Hepatocyte (in vitro differentiated cells): ENCODE measurements at regions not wholly inside any gene's neighbourhood (a gene's known extent, or its start where the extent isn't known, plus 50 kb on each side); places are given as distances from the start of the nearest gene placed in this dataset.

ENCODE experiments used
- DNase-seq: peaks from one replicate; pipeline ENCODE4 v3.0.0-alpha.2; 2016; ENCODE audit warnings: low spot score
- H2AFZ ChIP-seq: fragments of 200-600 bp; sonication (generic); 2 replicates; pipeline ENCODE4 v1.6.0; 2016; ENCODE audit warnings: antibody characterized with exemption, mild to moderate bottlenecking
- H3K27ac ChIP-seq: fragments of 200-600 bp; sonication (generic); 2 replicates; pipeline ENCODE4 v1.5.1; 2016; ENCODE audit warnings: mild to moderate bottlenecking
- H3K27me3 ChIP-seq: fragments of 200-600 bp; sonication (generic); 2 replicates; pipeline ENCODE4 v1.6.1; 2016
- H3K36me3 ChIP-seq: fragments of 200-600 bp; sonication (generic); replicated peaks from 2 replicates; pipeline ENCODE4 v1.5.1; 2016; ENCODE audit warnings: low read depth; ENCODE audit not compliant: insufficient read depth
- H3K4me1 ChIP-seq: fragments of 200-600 bp; sonication (generic); 2 replicates; pipeline ENCODE4 v1.5.1; 2016; ENCODE audit warnings: mild to moderate bottlenecking, moderate library complexity; ENCODE audit not compliant: insufficient read depth
- H3K4me2 ChIP-seq: fragments of 200-600 bp; sonication (generic); 2 replicates; pipeline ENCODE4 v1.6.0; 2016
- H3K4me3 ChIP-seq: fragments of 200-600 bp; sonication (generic); 2 replicates; pipeline ENCODE4 v1.5.1; 2016; ENCODE audit warnings: mild to moderate bottlenecking
- H3K79me2 ChIP-seq: fragments of 200-600 bp; sonication (generic); 2 replicates; pipeline ENCODE4 v1.6.0; 2017; ENCODE audit warnings: mild to moderate bottlenecking
- H3K9me2 ChIP-seq: fragments of 200-600 bp; sonication (generic); replicated peaks from 2 replicates; pipeline ENCODE4 v1.6.0; 2017; ENCODE audit warnings: mild to moderate bottlenecking; ENCODE audit not compliant: insufficient read depth
- H3K9me3 ChIP-seq: fragments of 200-600 bp; sonication (generic); 2 replicates; pipeline ENCODE4 v1.5.1; 2016; ENCODE audit warnings: low read depth, mild to moderate bottlenecking
- H4K20me1 ChIP-seq: fragments of 200-600 bp; sonication (generic); 2 replicates; pipeline ENCODE4 v1.6.0; 2016; ENCODE audit warnings: mild to moderate bottlenecking; ENCODE audit not compliant: insufficient read depth, poor library complexity, severe bottlenecking
- CTCF ChIP-seq: fragments of 200-600 bp; sonication (generic); IDR thresholded peaks from 2 replicates; pipeline ENCODE4 v1.5.1; 2016; ENCODE audit warnings: antibody characterized with exemption, mild to moderate bottlenecking; ENCODE audit not compliant: poor library complexity
- EZH2 ChIP-seq: fragments of 200-600 bp; sonication (generic); IDR thresholded peaks from 2 replicates; pipeline ENCODE4 v1.6.1; 2016; ENCODE audit warnings: antibody characterized with exemption, mild to moderate bottlenecking, borderline replicate concordance
- EZH2phosphoT487 ChIP-seq: fragments of 200-600 bp; sonication (generic); IDR thresholded peaks from one replicate; pipeline ENCODE4 v1.6.1; 2018; ENCODE audit warnings: antibody characterized with exemption, mild to moderate bottlenecking, low read depth, moderate library complexity; ENCODE audit not compliant: unreplicated experiment, severe bottlenecking
- WGBS: methylation state at CpG from one replicate; pipeline ENCODE4 v1.1.6; 2016; ENCODE audit warnings: low lambda C conversion rate; ENCODE audit errors: missing lambda C conversion rate; 5-methylcytosine and 5-hydroxymethylcytosine counted together

- 69% methylated on average over 3 of the region's 3 CpGs for WGBS
Observed at GRCh38 chr2:66866331-66867062, 431.6 kb downstream of the MEIS1 start.

GRCh38 chr2:66867063-66867441 lies 432.1 kb downstream of the MEIS1 start:
- Histone ChIP-seq H3K27me3 (no peaks in the 10 kb centered on the region), H3K4me3 (no peak overlapping the region), H3K36me3 (no peaks in the 10 kb centered on the region), H3K4me1 (no peaks in the 10 kb centered on the region), H3K79me2 (no peaks in the 10 kb centered on the region), H4K20me1 (no peaks in the 10 kb centered on the region), H3K4me2 (no peak overlapping the region), H3K27ac (no peak overlapping the region), H3K9me3 (no peaks in the 10 kb centered on the region), H3K9me2 (no peaks in the 10 kb centered on the region), H2AFZ (no peak overlapping the region)
- WGBS, result 41% methylated on average over 2 of the region's 2 CpGs
- TF ChIP-seq EZH2 (no peak), EZH2phosphoT487 (no peak), CTCF (no peak)
- no peak for DNase-seq

More at GRCh38 chr2:66866331-66867062, 431.6 kb downstream of the MEIS1 start:
- no peaks in the 10 kb centered on the region for H3K9me2 ChIP-seq
- H3K4me1 ChIP-seq, result no peaks in the 10 kb centered on the region
- DNase-seq, result no peak
- H3K4me2 ChIP-seq, result no peak overlapping the region
- no peaks in the 10 kb centered on the region for H3K27me3 ChIP-seq
- TF ChIP-seq EZH2phosphoT487 (no peak), CTCF (no peak), EZH2 (no peak)
- no peaks in the 10 kb centered on the region for H3K36me3 ChIP-seq
- H4K20me1 ChIP-seq, result no peaks in the 10 kb centered on the region
- no peak overlapping the region for H3K4me3 ChIP-seq
- no peaks in the 10 kb centered on the region for H3K9me3 ChIP-seq
- H3K27ac ChIP-seq, result no peak overlapping the region
- H3K79me2 ChIP-seq, result no peaks in the 10 kb centered on the region
- H2AFZ ChIP-seq, result no peak overlapping the region

GRCh38 chr2:66869076-66869475 lies 434.2 kb downstream of the MEIS1 start:
- Histone ChIP-seq H3K9me2 (no peaks in the 10 kb centered on the region), H3K79me2 (no peaks in the 10 kb centered on the region), H3K27me3 (no peaks in the 10 kb centered on the region), H2AFZ (no peak overlapping the region), H3K36me3 (no peaks in the 10 kb centered on the region), H3K4me3 (no peak overlapping the region), H3K27ac (no peak overlapping the region), H3K4me1 (peaks cover 4% of the 10 kb centered on the region), H4K20me1 (no peaks in the 10 kb centered on the region), H3K4me2 (no peak overlapping the region), H3K9me3 (no peaks in the 10 kb centered on the region)
- DNase-seq, result no peak
- TF ChIP-seq EZH2 (no peak), CTCF (no peak), EZH2phosphoT487 (no peak)
- 86% methylated on average over 3 of the region's 3 CpGs for WGBS
